Activated naive CD4-positive, alpha-beta T cell treated with anti-CD3 and anti-CD28 coated beads for 36 hours (primary cell): ENCODE measurements at regions not wholly inside any gene's neighbourhood (a gene's known extent, or its start where the extent isn't known, plus 50 kb on each side); places are given as distances from the start of the nearest gene placed in this dataset.

ENCODE experiments used
- CTCF ChIA-PET: fragments of 350-600 bp; sonication (Branson Sonifier 250); formaldehyde crosslinking; loops from one replicate; lab custom pipeline; 2021; ENCODE audit warnings: antibody characterized with exemption; lab: Charles Lee
- DNase-seq: peaks from one replicate; pipeline ENCODE4 v3.0.0-alpha.2; 2020
- H3K27ac Mint-ChIP-seq: one replicate; pipeline ENCODE4 v1.8.0; 2021; ENCODE audit warnings: mild to moderate bottlenecking, mixed read lengths
- H3K27me3 Mint-ChIP-seq: one replicate; pipeline ENCODE4 v1.8.0; 2021; ENCODE audit warnings: low read depth, mixed read lengths
- H3K36me3 Mint-ChIP-seq: one replicate; pipeline ENCODE4 v1.8.0; 2021; ENCODE audit warnings: low read depth, mixed read lengths
- H3K4me1 Mint-ChIP-seq: one replicate; pipeline ENCODE4 v1.8.0; 2021; ENCODE audit warnings: low read depth, mixed read lengths
- H3K4me3 Mint-ChIP-seq: one replicate; pipeline ENCODE4 v1.8.0; 2021; ENCODE audit warnings: mild to moderate bottlenecking, moderate library complexity, mixed read lengths
- H3K9me3 Mint-ChIP-seq: one replicate; pipeline ENCODE4 v1.8.0; 2021; ENCODE audit warnings: mixed read lengths
- intact Hi-C: fragments of 100-400 bp; cut with micrococcal nuclease; formaldehyde crosslinking; loops from one replicate; pipeline ENCODE4 v1.15.1; 2023

DNA sequence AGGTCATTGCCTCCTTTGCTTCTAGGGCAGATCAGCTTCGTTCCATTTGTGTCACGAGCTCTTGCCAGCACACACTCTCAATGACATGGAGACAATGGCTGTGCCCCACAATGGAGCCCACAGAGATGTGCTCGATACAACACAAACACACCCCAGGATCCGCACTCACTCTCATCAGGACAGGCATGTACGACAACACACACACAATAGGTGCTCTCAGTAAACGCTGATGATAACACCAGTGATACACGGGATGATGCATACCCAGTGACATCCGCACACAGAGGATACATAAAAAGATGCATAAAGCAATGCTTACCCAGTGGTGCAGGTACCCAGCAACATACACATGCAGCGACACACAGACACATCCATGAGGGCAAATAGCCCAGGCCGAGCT, 61.2 kb upstream of the LBX1 start:
- no peak overlapping the region for H3K27ac Mint-ChIP-seq
- H3K36me3 Mint-ChIP-seq, result no peaks in the 10 kb centered on the region
- DNase-seq, result no peak
- intact Hi-C loops, result no loop called here
- H3K4me1 Mint-ChIP-seq, result peaks cover 8% of the 10 kb centered on the region
- no peak overlapping the region for H3K4me3 Mint-ChIP-seq
- H3K9me3 Mint-ChIP-seq, result no peaks in the 10 kb centered on the region
- CTCF ChIA-PET, result interaction anchor here (0.6 to 6.1 kb wide), 11 partner anchors 14 to 281 kb away, joined by 3 to 74 read pairs (median 4); no protein-coding TSS in a partner anchor
- peaks cover 65% of the 10 kb centered on the region for H3K27me3 Mint-ChIP-seq

- Mint-ChIP-seq H3K9me3 (no peaks in the 10 kb centered on the region), H3K36me3 (no peaks in the 10 kb centered on the region), H3K27ac (no peak overlapping the region), H3K4me3 (no peak overlapping the region), H3K4me1 (peaks cover 8% of the 10 kb centered on the region), H3K27me3 (peaks cover 65% of the 10 kb centered on the region)
- intact Hi-C loops, result loop anchor here (1.0 kb wide), 1 partner anchor 130 kb away; no protein-coding TSS in a partner anchor
- DNase-seq, result no peak
- CTCF ChIA-PET, result interaction anchor here (0.6 to 6.1 kb wide), 10 partner anchors 14 to 280 kb away, joined by 3 to 74 read pairs (median 4); no protein-coding TSS in a partner anchor
Measured at GRCh38 chr10:101290881-101291280, 61.6 kb upstream of the LBX1 start.

- intact Hi-C loops, result loop anchor here (1.0 kb wide), 2 partner anchors 77 to 130 kb away; no protein-coding TSS in a partner anchor
- no peaks in the 10 kb centered on the region for H3K36me3 Mint-ChIP-seq
- peak overlapping the region; percentile 69 for H3K4me3 Mint-ChIP-seq
- no peak overlapping the region for H3K27ac Mint-ChIP-seq
- peak; percentile 55 for DNase-seq
- H3K27me3 Mint-ChIP-seq, result peaks cover 58% of the 10 kb centered on the region
- H3K4me1 Mint-ChIP-seq, result peaks cover 8% of the 10 kb centered on the region
- CTCF ChIA-PET, result interaction anchor here (0.6 to 6.1 kb wide), 18 partner anchors 17 to 813 kb away, joined by 3 to 74 read pairs (median 4); no protein-coding TSS in a partner anchor
- H3K9me3 Mint-ChIP-seq, result no peaks in the 10 kb centered on the region
Measured at GRCh38 chr10:101291331-101292193, 62.3 kb upstream of the LBX1 start.

- intact Hi-C loops, result loop anchor here (1.0 kb wide), 1 partner anchor 78 kb away; no protein-coding TSS in a partner anchor
- CTCF ChIA-PET, result interaction anchor here (0.6 to 6.1 kb wide), 22 partner anchors 16 to 810 kb away, joined by 3 to 74 read pairs (median 3); no protein-coding TSS in a partner anchor
- peaks cover 8% of the 10 kb centered on the region for H3K4me1 Mint-ChIP-seq
- peak; percentile 25 for DNase-seq
- no peaks in the 10 kb centered on the region for H3K36me3 Mint-ChIP-seq
- no peaks in the 10 kb centered on the region for H3K9me3 Mint-ChIP-seq
- peaks cover 54% of the 10 kb centered on the region for H3K27me3 Mint-ChIP-seq
- H3K4me3 Mint-ChIP-seq, result peak overlapping the region; percentile 49
- H3K27ac Mint-ChIP-seq, result no peak overlapping the region
Measured at GRCh38 chr10:101292194-101293006, 61.6 kb upstream of the BTRC start.

DNA sequence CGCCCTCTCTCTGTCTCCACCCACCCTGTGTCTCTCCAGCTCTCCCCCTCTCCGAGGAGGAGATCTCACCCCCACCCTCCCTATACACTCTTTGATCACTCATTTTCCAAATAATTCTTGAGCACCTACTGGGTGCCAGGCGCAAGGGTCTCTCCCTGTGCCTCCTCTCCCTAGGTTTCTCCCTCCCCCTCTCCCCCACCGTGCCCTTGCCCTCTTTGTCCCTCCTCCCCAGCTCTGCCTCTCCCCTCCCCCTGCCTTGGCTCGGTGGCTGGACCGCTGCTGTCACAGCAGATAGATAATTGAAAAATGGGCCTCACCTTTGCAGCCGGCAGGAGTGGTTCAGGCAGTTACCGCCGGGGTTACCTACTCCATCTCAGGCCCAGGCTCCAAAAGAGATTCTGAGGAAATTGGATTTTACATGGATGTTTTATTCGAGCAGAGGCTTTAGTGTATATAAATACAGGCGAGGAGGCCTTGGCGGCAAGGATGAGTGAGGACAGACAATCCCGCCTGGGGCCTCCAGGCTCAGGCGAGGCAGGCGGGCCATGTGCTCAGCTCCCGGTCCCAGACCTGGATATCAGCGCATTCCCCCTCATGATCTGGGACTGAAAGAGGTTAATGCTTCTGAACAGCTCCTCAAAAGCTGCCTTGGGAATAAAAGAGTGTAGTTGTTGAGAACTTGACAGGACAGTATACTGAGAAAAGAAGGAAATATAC, 60.8 kb upstream of the BTRC start:
- DNase-seq, result no peak
- H3K27me3 Mint-ChIP-seq, result peaks cover 53% of the 10 kb centered on the region
- no peaks in the 10 kb centered on the region for H3K9me3 Mint-ChIP-seq
- CTCF ChIA-PET, result interaction anchor here (0.6 to 6.1 kb wide), 15 partner anchors 16 to 889 kb away, joined by 3 to 74 read pairs (median 4); no protein-coding TSS in a partner anchor
- intact Hi-C loops, result no loop called here
- no peaks in the 10 kb centered on the region for H3K36me3 Mint-ChIP-seq
- no peak overlapping the region for H3K4me3 Mint-ChIP-seq
- no peak overlapping the region for H3K27ac Mint-ChIP-seq
- H3K4me1 Mint-ChIP-seq, result peaks cover 10% of the 10 kb centered on the region

DNA sequence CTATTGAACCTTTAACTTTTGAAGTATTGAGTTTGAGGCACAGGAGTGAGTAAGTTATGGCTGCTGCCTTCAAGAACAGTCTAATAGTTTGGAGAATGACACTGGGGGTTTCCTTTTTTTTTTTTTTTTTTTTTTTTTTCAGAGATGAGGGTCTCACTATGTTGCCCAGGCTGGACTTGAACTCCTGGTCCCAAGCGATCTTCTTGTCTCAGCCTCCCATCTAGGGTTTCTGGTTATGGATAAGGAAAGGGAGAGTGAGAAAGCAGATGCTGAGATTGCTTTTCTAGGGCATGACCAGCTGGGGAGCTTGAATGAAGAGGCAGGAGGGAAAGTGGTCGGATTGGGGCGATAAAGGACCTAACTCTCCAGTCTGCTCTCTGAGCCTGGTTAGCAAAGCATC, 59.9 kb upstream of the BTRC start:
- Mint-ChIP-seq H3K36me3 (no peaks in the 10 kb centered on the region), H3K27me3 (peaks cover 56% of the 10 kb centered on the region), H3K4me3 (no peak overlapping the region), H3K9me3 (no peaks in the 10 kb centered on the region), H3K27ac (no peak overlapping the region), H3K4me1 (peaks cover 10% of the 10 kb centered on the region)
- intact Hi-C loops, result no loop called here
- no peak for DNase-seq
- CTCF ChIA-PET, result no interaction called here

DNA sequence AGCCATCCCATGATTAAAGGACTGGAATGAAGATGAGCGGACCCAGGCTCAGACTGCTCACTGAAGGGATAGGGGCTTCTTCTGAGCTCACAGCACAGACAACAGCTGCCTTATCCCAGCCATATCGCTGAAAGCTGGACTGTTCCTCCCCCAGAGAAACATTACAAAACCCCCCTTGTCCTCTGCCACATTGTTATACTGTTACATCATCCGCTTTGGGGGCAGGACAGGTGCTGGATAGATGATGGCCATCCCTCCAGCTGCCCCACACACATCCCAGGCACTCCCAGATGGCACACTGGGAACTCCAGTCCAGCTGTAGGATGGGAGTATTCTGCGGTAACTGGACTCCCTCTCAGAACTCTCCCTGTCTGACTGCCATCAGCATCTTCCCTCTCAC, 58.7 kb upstream of the BTRC start:
- H3K27ac Mint-ChIP-seq, result no peak overlapping the region
- intact Hi-C loops, result no loop called here
- H3K4me3 Mint-ChIP-seq, result no peak overlapping the region
- peaks cover 10% of the 10 kb centered on the region for H3K4me1 Mint-ChIP-seq
- H3K36me3 Mint-ChIP-seq, result no peaks in the 10 kb centered on the region
- no peak for DNase-seq
- peaks cover 49% of the 10 kb centered on the region for H3K27me3 Mint-ChIP-seq
- CTCF ChIA-PET, result interaction anchor here (0.6 to 0.9 kb wide), 3 partner anchors 80 to 238 kb away, joined by 3 to 5 read pairs (median 3); no protein-coding TSS in a partner anchor
- no peaks in the 10 kb centered on the region for H3K9me3 Mint-ChIP-seq

DNA sequence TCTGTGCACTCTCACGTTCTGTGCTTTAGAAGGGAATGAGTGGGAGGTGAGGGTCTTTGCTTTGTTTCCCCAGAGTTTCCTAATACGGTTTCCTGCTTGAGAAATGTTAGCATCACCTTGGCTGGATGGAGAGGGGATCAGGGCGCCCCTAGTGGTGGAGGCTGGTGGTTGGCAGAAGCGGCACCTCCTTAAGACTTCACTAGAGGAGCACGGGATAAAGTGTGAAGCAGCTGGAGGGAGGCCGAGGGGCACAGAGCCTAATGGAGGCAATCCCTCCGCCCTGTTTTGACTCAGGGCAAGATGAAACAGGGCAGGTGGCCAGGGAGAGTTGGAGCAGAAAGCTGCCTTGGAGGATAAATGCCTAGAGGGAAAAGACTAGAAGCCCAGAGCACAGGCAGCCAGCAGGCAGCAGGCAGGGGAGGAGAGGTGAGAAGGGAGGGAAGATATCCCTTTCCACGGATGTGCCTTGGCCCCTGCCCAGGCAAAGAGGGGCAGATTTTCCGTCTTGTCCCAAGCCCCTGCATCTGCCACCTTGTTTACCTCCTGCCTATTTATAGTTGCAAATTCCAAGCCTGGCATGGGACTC, 56.0 kb upstream of the BTRC start:
- Mint-ChIP-seq H3K36me3 (no peaks in the 10 kb centered on the region), H3K4me1 (peaks cover 1% of the 10 kb centered on the region), H3K27me3 (peaks cover 35% of the 10 kb centered on the region), H3K27ac (no peak overlapping the region), H3K9me3 (no peaks in the 10 kb centered on the region), H3K4me3 (no peak overlapping the region)
- CTCF ChIA-PET, result interaction anchor here (0.6 to 2.2 kb wide), 15 partner anchors 9 to 273 kb away, joined by 3 to 9 read pairs (median 4); no protein-coding TSS in a partner anchor
- intact Hi-C loops, result loop anchor here (2.0 kb wide), 1 partner anchor 169 kb away; no protein-coding TSS in a partner anchor
- DNase-seq, result peak; percentile 89

DNA sequence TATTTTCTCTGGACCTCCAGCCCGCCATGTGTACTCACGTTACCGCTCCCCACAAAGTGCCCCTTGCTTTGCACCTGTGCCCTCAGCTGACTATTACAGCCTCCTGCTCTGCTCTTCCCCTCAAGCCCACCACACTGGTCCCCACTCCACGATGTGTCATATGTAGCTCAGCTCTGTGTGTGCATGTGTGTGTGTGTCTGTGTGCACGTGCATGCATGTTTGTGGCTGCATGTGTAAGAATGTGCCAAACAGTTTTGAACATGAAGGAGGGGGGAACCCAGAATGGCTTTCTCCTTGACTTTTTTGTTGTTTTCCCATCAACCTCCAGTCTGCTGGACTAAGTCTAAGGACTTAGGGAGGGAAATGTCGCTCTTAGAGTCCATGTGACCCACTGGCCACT, 54.8 kb upstream of the BTRC start:
- Mint-ChIP-seq H3K4me1 (peaks cover 1% of the 10 kb centered on the region), H3K4me3 (no peak overlapping the region), H3K36me3 (no peaks in the 10 kb centered on the region), H3K27ac (no peak overlapping the region), H3K27me3 (peaks cover 32% of the 10 kb centered on the region), H3K9me3 (no peaks in the 10 kb centered on the region)
- CTCF ChIA-PET, result interaction anchor here (0.8 to 2.2 kb wide), 8 partner anchors 22 to 272 kb away, joined by 3 to 9 read pairs (median 3); no protein-coding TSS in a partner anchor
- intact Hi-C loops, result loop anchor here (2.0 kb wide), 1 partner anchor 168 kb away; no protein-coding TSS in a partner anchor
- DNase-seq, result no peak

- Mint-ChIP-seq H3K4me1 (peaks cover 1% of the 10 kb centered on the region), H3K4me3 (no peak overlapping the region), H3K9me3 (no peaks in the 10 kb centered on the region), H3K27ac (no peak overlapping the region), H3K36me3 (no peaks in the 10 kb centered on the region), H3K27me3 (peaks cover 23% of the 10 kb centered on the region)
- CTCF ChIA-PET, result interaction anchor here (0.6 to 4.8 kb wide), 11 partner anchors 10 to 472 kb away, joined by 3 to 27 read pairs (median 3); no protein-coding TSS in a partner anchor
- intact Hi-C loops, result loop anchor here (1.0 kb wide), 2 partner anchors 141 to 269 kb away; no protein-coding TSS in a partner anchor
- DNase-seq, result peak; percentile 71
Measured at GRCh38 chr10:101301111-101301731, 52.7 kb upstream of the BTRC start.
